HK-2 (cell line): ENCODE measurements at regions not wholly inside any gene's neighbourhood (a gene's known extent, or its start where the extent isn't known, plus 50 kb on each side); places are given as distances from the start of the nearest gene placed in this dataset.
"Not testable (repeated sequence)": the region's sequence is repeated elsewhere in the genome, so short reads cannot be mapped to it uniquely, and the experiment has no call there.

Experiments used
- DNase-seq: peaks from one replicate; pipeline ENCODE4 v3.0.0-alpha.2; 2018; ENCODE audit not compliant: unreplicated experiment

GRCh38 chr9:33737811-33738606 lies 57.4 kb upstream of the PRSS3 start:
- DNase-seq, result no peak

- DNase-seq, result no peak
These were observed 56.0 kb upstream of the PRSS3 start for GRCh38 chr9:33739398-33739797.

- no peak for DNase-seq
These were observed 55.3 kb upstream of the PRSS3 start for GRCh38 chr9:33740075-33740474.

GRCh38 chr9:33740958-33741357 lies 54.4 kb upstream of the PRSS3 start:
- DNase-seq, result not testable (repeated sequence)

- DNase-seq, result no peak
These were observed 53.3 kb upstream of the PRSS3 start for GRCh38 chr9:33742051-33742450.

GRCh38 chr9:33742519-33742918 lies 52.8 kb upstream of the PRSS3 start:
- DNase-seq, result no peak
